GM19023 (cell line): ENCODE measurements at regions not wholly inside any gene's neighbourhood (a gene's known extent, or its start where the extent isn't known, plus 50 kb on each side); places are given as distances from the start of the nearest gene placed in this dataset.
"Not testable (repeated sequence)": the region's sequence is repeated elsewhere in the genome, so short reads cannot be mapped to it uniquely, and the experiment has no call there.

Experiments
- ATAC-seq: cut with Tn5 transposase; IDR thresholded peaks from one replicate; pipeline ENCODE4 v1.9.1; 2021; ENCODE audit warnings: mild to moderate bottlenecking, moderate library complexity; ENCODE audit not compliant: unreplicated experiment

GRCh38 chr1:199930067-199930466, 97.4 kb upstream of the NR5A2 start:
- ATAC-seq, result not testable (repeated sequence)

GRCh38 chr1:199931666-199932377, 95.7 kb upstream of the NR5A2 start:
- ATAC-seq, result no peak

- no peak for ATAC-seq
These were observed 95.0 kb upstream of the NR5A2 start for GRCh38 chr1:199932462-199932861.

- no peak for ATAC-seq
These were observed 91.1 kb upstream of the NR5A2 start for GRCh38 chr1:199936441-199936840.

- ATAC-seq, result no peak
These were observed 90.3 kb upstream of the NR5A2 start for GRCh38 chr1:199937161-199937560.

GRCh38 chr1:199937661-199938060, 89.8 kb upstream of the NR5A2 start:
- no peak for ATAC-seq

- no peak for ATAC-seq
These were observed 82.5 kb upstream of the NR5A2 start for GRCh38 chr1:199944986-199945385.

GRCh38 chr1:199945591-199945990, 81.9 kb upstream of the NR5A2 start:
- no peak for ATAC-seq

- ATAC-seq, result no peak
These were observed 81.0 kb upstream of the NR5A2 start for GRCh38 chr1:199946305-199947155.

- no peak for ATAC-seq
These were observed 78.8 kb upstream of the NR5A2 start for GRCh38 chr1:199948587-199949280.

GRCh38 chr1:199951005-199951404, 76.5 kb upstream of the NR5A2 start:
- not testable (repeated sequence) for ATAC-seq

GRCh38 chr1:199953651-199954050, 73.9 kb upstream of the NR5A2 start:
- ATAC-seq, result no peak

GRCh38 chr1:199954699-199955098, 72.8 kb upstream of the NR5A2 start:
- no peak for ATAC-seq

- no peak for ATAC-seq
These were observed 72.3 kb upstream of the NR5A2 start for GRCh38 chr1:199955235-199955634.

- no peak for ATAC-seq
These were observed 71.5 kb upstream of the NR5A2 start for GRCh38 chr1:199956005-199956404.

- ATAC-seq, result no peak
These were observed 68.3 kb upstream of the NR5A2 start for GRCh38 chr1:199959033-199959774.

- ATAC-seq, result no peak
These were observed 67.8 kb upstream of the NR5A2 start for GRCh38 chr1:199959775-199960110.

- no peak for ATAC-seq
These were observed 57.4 kb upstream of the NR5A2 start for GRCh38 chr1:199970125-199970524.

- ATAC-seq, result no peak
These were observed 50.9 kb upstream of the NR5A2 start for GRCh38 chr1:199976496-199977144.
